GM23338 (cell line): ENCODE measurements at regions not wholly inside any gene's neighbourhood (a gene's known extent, or its start where the extent isn't known, plus 50 kb on each side); places are given as distances from the start of the nearest gene placed in this dataset.

Source experiments
- ATAC-seq: fragments of 200-7000 bp; cut with Tn5 transposase; 3 replicates; pipeline ENCODE4 v1.9.1; 2020
- DNase-seq: peaks from one replicate; pipeline ENCODE4 v3.0.0-alpha.2; 2015; ENCODE audit warnings: low spot score
- H2AFZ ChIP-seq: fragments of 200-600 bp; sonication (generic); 2 replicates; pipeline ENCODE4 v1.8.0; 2016; ENCODE audit warnings: antibody characterized with exemption, mild to moderate bottlenecking, moderate library complexity
- H3F3A ChIP-seq: fragments of 200-600 bp; sonication (generic); replicated peaks from 2 replicates; pipeline ENCODE4 v1.8.0; 2017; ENCODE audit warnings: antibody characterized with exemption, mixed run types, low read depth
- H3K27ac ChIP-seq: fragments of 200-600 bp; sonication (generic); 2 replicates; pipeline ENCODE4 v1.6.1; 2016; ENCODE audit warnings: low read depth
- H3K27me3 ChIP-seq: fragments of 200-600 bp; sonication (generic); 2 replicates; pipeline ENCODE4 v1.8.0; 2016; ENCODE audit warnings: mild to moderate bottlenecking, mixed run types, moderate library complexity; ENCODE audit not compliant: insufficient read depth
- H3K36me3 ChIP-seq: fragments of 200-600 bp; sonication (generic); 2 replicates; pipeline ENCODE4 v1.8.0; 2016; ENCODE audit warnings: mild to moderate bottlenecking; ENCODE audit not compliant: insufficient read depth
- H3K4me1 ChIP-seq: fragments of 200-600 bp; sonication (generic); 2 replicates; pipeline ENCODE4 v1.8.0; 2016; ENCODE audit warnings: mild to moderate bottlenecking, moderate library complexity; ENCODE audit not compliant: insufficient read depth
- H3K4me2 ChIP-seq: fragments of 200-600 bp; sonication (generic); 2 replicates; pipeline ENCODE4 v1.7.1; 2017; ENCODE audit warnings: mixed run types
- H3K4me3 ChIP-seq: fragments of 200-600 bp; sonication (generic); 2 replicates; pipeline ENCODE4 v1.6.1; 2016; ENCODE audit warnings: mixed run types
- H3K79me2 ChIP-seq: fragments of 200-600 bp; sonication (generic); replicated peaks from 2 replicates; pipeline ENCODE4 v1.8.0; 2017; ENCODE audit warnings: mild to moderate bottlenecking; ENCODE audit not compliant: insufficient read depth
- H3K9me2 ChIP-seq: fragments of 200-600 bp; sonication (generic); 2 replicates; pipeline ENCODE4 v1.8.0; 2017; ENCODE audit not compliant: insufficient read depth
- H4K20me1 ChIP-seq: fragments of 200-600 bp; sonication (generic); replicated peaks from 2 replicates; pipeline ENCODE4 v1.8.0; 2017; ENCODE audit warnings: mild to moderate bottlenecking; ENCODE audit not compliant: insufficient read depth
- H3K27ac Mint-ChIP-seq: 2 replicates; pipeline ENCODE4 v1.8.0; 2020; ENCODE audit warnings: inconsistent platforms, mild to moderate bottlenecking, moderate library complexity, mixed read lengths
- H3K27me3 Mint-ChIP-seq: 3 replicates; pipeline ENCODE4 v1.8.0; 2022; ENCODE audit warnings: low read depth, mild to moderate bottlenecking, moderate library complexity, mixed read lengths, inconsistent platforms; ENCODE audit not compliant: insufficient read depth, poor library complexity
- H3K36me3 Mint-ChIP-seq: 3 replicates; pipeline ENCODE4 v1.8.0; 2021; ENCODE audit warnings: low read depth, mild to moderate bottlenecking, inconsistent platforms, moderate library complexity, mixed read lengths
- H3K4me1 Mint-ChIP-seq: 3 replicates; pipeline ENCODE4 v1.8.0; 2020; ENCODE audit warnings: mild to moderate bottlenecking, inconsistent platforms, mixed read lengths
- H3K4me3 Mint-ChIP-seq: 3 replicates; pipeline ENCODE4 v1.8.0; 2021; ENCODE audit warnings: moderate library complexity, mild to moderate bottlenecking, inconsistent platforms, mixed read lengths
- H3K9me3 Mint-ChIP-seq: 3 replicates; pipeline ENCODE4 v1.8.0; 2020; ENCODE audit warnings: moderate library complexity, mild to moderate bottlenecking, inconsistent platforms, mixed read lengths
- CREB1 ChIP-seq: fragments of 250-450 bp; sonication (Bioruptor Pico); IDR thresholded peaks from 2 replicates; pipeline ENCODE4 v1.5.0; 2020; ENCODE audit warnings: low read depth, mild to moderate bottlenecking, moderate library complexity
- EZH2 ChIP-seq: fragments of 200-600 bp; sonication (generic); IDR thresholded peaks from one replicate; pipeline ENCODE4 v1.8.0; 2017; ENCODE audit warnings: antibody characterized with exemption, mild to moderate bottlenecking, low read depth; ENCODE audit not compliant: unreplicated experiment
- EZH2phosphoT487 ChIP-seq: fragments of 200-600 bp; sonication (generic); IDR thresholded peaks from one replicate; pipeline ENCODE4 v1.8.1; 2018; ENCODE audit warnings: antibody characterized with exemption; ENCODE audit not compliant: unreplicated experiment
- JUNB ChIP-seq: IDR thresholded peaks from one replicate; pipeline ENCODE4 v1.6.1; 2016; ENCODE audit warnings: antibody characterized with exemption; ENCODE audit not compliant: unreplicated experiment
- NANOG ChIP-seq: IDR thresholded peaks from 2 replicates; pipeline ENCODE4 v1.6.1; 2016; ENCODE audit warnings: antibody characterized with exemption, borderline replicate concordance
- POLR2AphosphoS5 ChIP-seq: IDR thresholded peaks from 2 replicates; pipeline ENCODE4 v1.6.1; 2016; ENCODE audit warnings: antibody characterized with exemption, low read depth
- STAT1 ChIP-seq: IDR thresholded peaks from one replicate; pipeline ENCODE4 v1.6.1; 2016; ENCODE audit warnings: antibody characterized with exemption; ENCODE audit not compliant: unreplicated experiment
- ZNF114 ChIP-seq: fragments of 250-450 bp; sonication (Bioruptor Pico); IDR thresholded peaks from 2 replicates; pipeline ENCODE4 v1.5.0; 2020; ENCODE audit warnings: mild to moderate bottlenecking, moderate library complexity
- ZNF331 ChIP-seq: fragments of 250-450 bp; sonication (Bioruptor Pico); IDR thresholded peaks from 2 replicates; pipeline ENCODE4 v1.5.0; 2020; ENCODE audit warnings: low read depth, mild to moderate bottlenecking, moderate library complexity
- TF ChIP-seq, protein P1 (sequence below), 2 experiments: fragments of 200-600 bp in 1 of 2; sonication (generic) in 1 of 2; conservative IDR thresholded peaks; 2 replicates each; pipeline versions ENCODE4 v1.5.1 to v1.6.1; 2016 to 2017; ENCODE audit warnings: antibody characterized with exemption in 2 of 2, low read depth in 2 of 2, mild to moderate bottlenecking in 2 of 2, moderate library complexity in 1 of 2
- TF ChIP-seq, protein P2 (sequence below): IDR thresholded peaks from one replicate; pipeline ENCODE4 v1.6.1; 2018; ENCODE audit warnings: antibody characterized with exemption; ENCODE audit not compliant: unreplicated experiment
- TF ChIP-seq, protein P3 (sequence below): IDR thresholded peaks from 2 replicates; pipeline ENCODE4 v1.6.1; 2016; ENCODE audit warnings: antibody characterized with exemption

DNA sequence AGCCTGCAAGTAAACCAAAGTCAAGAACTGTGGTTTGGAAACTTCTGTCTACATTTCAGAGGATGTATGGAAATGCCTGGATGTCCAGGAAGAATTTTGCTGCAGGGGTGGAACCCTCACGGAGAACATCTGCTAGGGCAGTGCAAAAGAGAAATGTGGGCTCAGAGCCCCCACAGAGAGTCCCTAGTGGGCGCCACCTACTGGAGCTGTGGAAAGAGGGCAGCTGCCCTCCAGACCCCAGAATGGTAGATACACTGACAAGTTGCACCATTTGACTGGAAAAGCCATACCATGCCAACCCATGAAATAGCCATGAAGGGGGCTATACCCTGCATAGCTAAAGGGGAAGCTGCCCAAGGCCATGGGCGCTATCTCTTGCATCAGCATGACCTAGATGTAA, 1672.4 kb downstream of the KCNT2 start:
- Histone ChIP-seq H3K4me2 (no peak overlapping the region), H3F3A (no peaks in the 10 kb centered on the region), H3K27me3 (no peaks in the 10 kb centered on the region), H3K79me2 (no peaks in the 10 kb centered on the region), H4K20me1 (no peaks in the 10 kb centered on the region), H3K4me3 (no peak overlapping the region), H2AFZ (no peak overlapping the region), H3K36me3 (no peaks in the 10 kb centered on the region), H3K27ac (no peak overlapping the region), H3K4me1 (no peaks in the 10 kb centered on the region), H3K9me2 (peaks cover 9% of the 10 kb centered on the region; the same call in 1 of the 2 replicates)
- no peaks in the 10 kb centered on the region; the same call in 2 of the 3 replicates for H3K9me3 Mint-ChIP-seq
- peaks cover 3% of the 10 kb centered on the region; the same call in 2 of the 3 replicates for H3K4me1 Mint-ChIP-seq
- H3K27me3 Mint-ChIP-seq: no peaks in the 10 kb centered on the region
- H3K27ac Mint-ChIP-seq: no peak overlapping the region
- TF ChIP-seq, protein P1, sequence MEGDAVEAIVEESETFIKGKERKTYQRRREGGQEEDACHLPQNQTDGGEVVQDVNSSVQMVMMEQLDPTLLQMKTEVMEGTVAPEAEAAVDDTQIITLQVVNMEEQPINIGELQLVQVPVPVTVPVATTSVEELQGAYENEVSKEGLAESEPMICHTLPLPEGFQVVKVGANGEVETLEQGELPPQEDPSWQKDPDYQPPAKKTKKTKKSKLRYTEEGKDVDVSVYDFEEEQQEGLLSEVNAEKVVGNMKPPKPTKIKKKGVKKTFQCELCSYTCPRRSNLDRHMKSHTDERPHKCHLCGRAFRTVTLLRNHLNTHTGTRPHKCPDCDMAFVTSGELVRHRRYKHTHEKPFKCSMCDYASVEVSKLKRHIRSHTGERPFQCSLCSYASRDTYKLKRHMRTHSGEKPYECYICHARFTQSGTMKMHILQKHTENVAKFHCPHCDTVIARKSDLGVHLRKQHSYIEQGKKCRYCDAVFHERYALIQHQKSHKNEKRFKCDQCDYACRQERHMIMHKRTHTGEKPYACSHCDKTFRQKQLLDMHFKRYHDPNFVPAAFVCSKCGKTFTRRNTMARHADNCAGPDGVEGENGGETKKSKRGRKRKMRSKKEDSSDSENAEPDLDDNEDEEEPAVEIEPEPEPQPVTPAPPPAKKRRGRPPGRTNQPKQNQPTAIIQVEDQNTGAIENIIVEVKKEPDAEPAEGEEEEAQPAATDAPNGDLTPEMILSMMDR (conservative IDR thresholded peaks at IDR 0.05; ENCODE audit: low read depth in 2 of 2): peak; percentile 48 to 61
- no peak for TF ChIP-seq NANOG
- no peak overlapping the region for H3K4me3 Mint-ChIP-seq
- ATAC-seq (no peak), DNase-seq (no peak)
- H3K36me3 Mint-ChIP-seq: no peaks in the 10 kb centered on the region

DNA sequence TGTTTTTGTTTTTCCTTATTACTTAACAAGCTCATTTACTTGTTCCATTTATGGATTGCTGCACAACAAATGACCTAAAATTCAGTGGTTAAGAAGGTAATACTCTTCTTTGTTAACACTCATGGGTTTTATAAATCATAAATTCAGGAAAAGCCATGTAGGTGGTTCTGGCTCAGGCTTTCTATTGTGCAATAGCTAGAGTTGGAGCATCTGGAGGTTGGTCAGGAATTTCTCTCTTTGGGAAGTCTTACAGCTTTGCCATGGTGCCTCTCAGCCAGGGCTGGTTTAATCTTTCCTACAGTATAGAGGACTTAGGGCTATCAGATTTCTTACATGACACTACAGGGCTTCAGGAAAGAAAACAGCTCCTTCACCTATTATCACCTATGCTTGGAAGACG, 1677.1 kb downstream of the KCNT2 start:
- H3K9me3 Mint-ChIP-seq: no peaks in the 10 kb centered on the region; the same call in 2 of the 3 replicates
- DNase-seq: no peak
- H3K27ac Mint-ChIP-seq: no peak overlapping the region
- H3K79me2 ChIP-seq: no peaks in the 10 kb centered on the region
- no peak overlapping the region for H2AFZ ChIP-seq
- no peaks in the 10 kb centered on the region for H3K36me3 Mint-ChIP-seq
- no peaks in the 10 kb centered on the region for H4K20me1 ChIP-seq
- no peaks in the 10 kb centered on the region for H3K27me3 ChIP-seq
- H3K4me2 ChIP-seq: no peak overlapping the region
- no peaks in the 10 kb centered on the region for H3K4me1 Mint-ChIP-seq
- H3F3A ChIP-seq: no peaks in the 10 kb centered on the region
- no peak overlapping the region for H3K27ac ChIP-seq
- peaks cover 5% of the 10 kb centered on the region; the same call in 1 of the 2 replicates for H3K9me2 ChIP-seq
- no peaks in the 10 kb centered on the region for H3K36me3 ChIP-seq
- no peaks in the 10 kb centered on the region for H3K27me3 Mint-ChIP-seq
- no peaks in the 10 kb centered on the region for H3K4me1 ChIP-seq
- H3K4me3 ChIP-seq: no peak overlapping the region
- no peak for ATAC-seq
- H3K4me3 Mint-ChIP-seq: no peak overlapping the region
- TF ChIP-seq POLR2AphosphoS5 (no peak), NANOG (no peak), ZNF331 (CRISPR knock-in tag) (no peak), CREB1 (CRISPR knock-in tag) (no peak), JUNB (no peak), EZH2phosphoT487 (no peak), ZNF114 (CRISPR knock-in tag) (no peak), STAT1 (no peak), EZH2 (no peak)
- TF ChIP-seq, protein P2, sequence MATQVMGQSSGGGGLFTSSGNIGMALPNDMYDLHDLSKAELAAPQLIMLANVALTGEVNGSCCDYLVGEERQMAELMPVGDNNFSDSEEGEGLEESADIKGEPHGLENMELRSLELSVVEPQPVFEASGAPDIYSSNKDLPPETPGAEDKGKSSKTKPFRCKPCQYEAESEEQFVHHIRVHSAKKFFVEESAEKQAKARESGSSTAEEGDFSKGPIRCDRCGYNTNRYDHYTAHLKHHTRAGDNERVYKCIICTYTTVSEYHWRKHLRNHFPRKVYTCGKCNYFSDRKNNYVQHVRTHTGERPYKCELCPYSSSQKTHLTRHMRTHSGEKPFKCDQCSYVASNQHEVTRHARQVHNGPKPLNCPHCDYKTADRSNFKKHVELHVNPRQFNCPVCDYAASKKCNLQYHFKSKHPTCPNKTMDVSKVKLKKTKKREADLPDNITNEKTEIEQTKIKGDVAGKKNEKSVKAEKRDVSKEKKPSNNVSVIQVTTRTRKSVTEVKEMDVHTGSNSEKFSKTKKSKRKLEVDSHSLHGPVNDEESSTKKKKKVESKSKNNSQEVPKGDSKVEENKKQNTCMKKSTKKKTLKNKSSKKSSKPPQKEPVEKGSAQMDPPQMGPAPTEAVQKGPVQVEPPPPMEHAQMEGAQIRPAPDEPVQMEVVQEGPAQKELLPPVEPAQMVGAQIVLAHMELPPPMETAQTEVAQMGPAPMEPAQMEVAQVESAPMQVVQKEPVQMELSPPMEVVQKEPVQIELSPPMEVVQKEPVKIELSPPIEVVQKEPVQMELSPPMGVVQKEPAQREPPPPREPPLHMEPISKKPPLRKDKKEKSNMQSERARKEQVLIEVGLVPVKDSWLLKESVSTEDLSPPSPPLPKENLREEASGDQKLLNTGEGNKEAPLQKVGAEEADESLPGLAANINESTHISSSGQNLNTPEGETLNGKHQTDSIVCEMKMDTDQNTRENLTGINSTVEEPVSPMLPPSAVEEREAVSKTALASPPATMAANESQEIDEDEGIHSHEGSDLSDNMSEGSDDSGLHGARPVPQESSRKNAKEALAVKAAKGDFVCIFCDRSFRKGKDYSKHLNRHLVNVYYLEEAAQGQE: no peak
- TF ChIP-seq, protein P3, sequence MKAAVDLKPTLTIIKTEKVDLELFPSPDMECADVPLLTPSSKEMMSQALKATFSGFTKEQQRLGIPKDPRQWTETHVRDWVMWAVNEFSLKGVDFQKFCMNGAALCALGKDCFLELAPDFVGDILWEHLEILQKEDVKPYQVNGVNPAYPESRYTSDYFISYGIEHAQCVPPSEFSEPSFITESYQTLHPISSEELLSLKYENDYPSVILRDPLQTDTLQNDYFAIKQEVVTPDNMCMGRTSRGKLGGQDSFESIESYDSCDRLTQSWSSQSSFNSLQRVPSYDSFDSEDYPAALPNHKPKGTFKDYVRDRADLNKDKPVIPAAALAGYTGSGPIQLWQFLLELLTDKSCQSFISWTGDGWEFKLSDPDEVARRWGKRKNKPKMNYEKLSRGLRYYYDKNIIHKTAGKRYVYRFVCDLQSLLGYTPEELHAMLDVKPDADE: no peak
